ENCODE measurements at regions not wholly inside any gene's neighbourhood (a gene's known extent, or its start where the extent isn't known, plus 50 kb on each side); places are given as distances from the start of the nearest gene placed in this dataset.
"Not testable (repeated sequence)": the region's sequence is repeated elsewhere in the genome, so short reads cannot be mapped to it uniquely, and the experiment has no call there.

GRCh38 chr2:187180529-187180928, 267.5 kb downstream of the CALCRL start:
- DNase-seq (ENCODE audit: low read depth in 6 of 9, low spot score in 9 of 9) = no peak
- H3K27ac ChIP-seq (ENCODE audit: low read depth in 1 of 2, low read length in 1 of 2) = no peak overlapping the region
- no peaks in the 10 kb centered on the region for H3K27me3 ChIP-seq (ENCODE audit: control insufficient read depth in 2 of 2, insufficient read depth in 1 of 2, low read length in 1 of 2)
- no peaks in the 10 kb centered on the region for H3K36me3 ChIP-seq (ENCODE audit: control insufficient read depth in 2 of 2, insufficient read depth in 2 of 2, low read length in 1 of 2)
- no peaks in the 10 kb centered on the region for H3K4me1 ChIP-seq (ENCODE audit: control insufficient read depth in 2 of 2, insufficient read depth in 2 of 2, low read length in 2 of 2)
- H3K4me3 ChIP-seq (ENCODE audit: low read length in 2 of 2) = no peak overlapping the region
- H3K9me3 ChIP-seq (ENCODE audit: control insufficient read depth in 2 of 2, insufficient read depth in 1 of 2, low read length in 1 of 2) = no peaks in the 10 kb centered on the region
- 97% methylated on average over 3 of the region's 3 CpGs for WGBS

- H3K4me1 ChIP-seq (ENCODE audit: control insufficient read depth in 2 of 2, insufficient read depth in 2 of 2, low read length in 2 of 2); H3K27ac ChIP-seq (ENCODE audit: low read depth in 1 of 2, low read length in 1 of 2); H3K9me3 ChIP-seq (ENCODE audit: control insufficient read depth in 2 of 2, insufficient read depth in 1 of 2, low read length in 1 of 2); H3K4me3 ChIP-seq (ENCODE audit: low read length in 2 of 2); H3K36me3 ChIP-seq (ENCODE audit: control insufficient read depth in 2 of 2, insufficient read depth in 2 of 2, low read length in 1 of 2); DNase-seq (ENCODE audit: low read depth in 6 of 9, low spot score in 9 of 9); H3K27me3 ChIP-seq (ENCODE audit: control insufficient read depth in 2 of 2, insufficient read depth in 1 of 2, low read length in 1 of 2): not testable (repeated sequence)
- WGBS = 88% methylated on average over 3 of the region's 3 CpGs
Measured at GRCh38 chr2:187178876-187179275, 269.2 kb downstream of the CALCRL start.

GRCh38 chr2:187177253-187177652, 270.8 kb downstream of the CALCRL start:
- no peak for DNase-seq (ENCODE audit: low read depth in 6 of 9, low spot score in 9 of 9)
- H3K4me1 ChIP-seq (ENCODE audit: control insufficient read depth in 2 of 2, insufficient read depth in 2 of 2, low read length in 2 of 2) = no peaks in the 10 kb centered on the region
- WGBS = 95% methylated on average over 10 of the region's 10 CpGs
- no peak overlapping the region for H3K27ac ChIP-seq (ENCODE audit: low read depth in 1 of 2, low read length in 1 of 2)
- no peaks in the 10 kb centered on the region for H3K9me3 ChIP-seq (ENCODE audit: control insufficient read depth in 2 of 2, insufficient read depth in 1 of 2, low read length in 1 of 2)
- H3K4me3 ChIP-seq (ENCODE audit: low read length in 2 of 2) = no peak overlapping the region
- no peaks in the 10 kb centered on the region for H3K27me3 ChIP-seq (ENCODE audit: control insufficient read depth in 2 of 2, insufficient read depth in 1 of 2, low read length in 1 of 2)
- H3K36me3 ChIP-seq (ENCODE audit: control insufficient read depth in 2 of 2, insufficient read depth in 2 of 2, low read length in 1 of 2) = no peaks in the 10 kb centered on the region

- Histone ChIP-seq H3K27ac (ENCODE audit: low read depth in 1 of 2, low read length in 1 of 2) (no peak overlapping the region), H3K9me3 (ENCODE audit: control insufficient read depth in 2 of 2, insufficient read depth in 1 of 2, low read length in 1 of 2) (no peaks in the 10 kb centered on the region), H3K4me3 (ENCODE audit: low read length in 2 of 2) (no peak overlapping the region), H3K4me1 (ENCODE audit: control insufficient read depth in 2 of 2, insufficient read depth in 2 of 2, low read length in 2 of 2) (no peaks in the 10 kb centered on the region), H3K27me3 (ENCODE audit: control insufficient read depth in 2 of 2, insufficient read depth in 1 of 2, low read length in 1 of 2) (no peaks in the 10 kb centered on the region), H3K36me3 (ENCODE audit: control insufficient read depth in 2 of 2, insufficient read depth in 2 of 2, low read length in 1 of 2) (no peaks in the 10 kb centered on the region)
- peak in 1 of 9 donors; percentile 10 for DNase-seq (ENCODE audit: low read depth in 6 of 9, low spot score in 9 of 9)
- 98% methylated on average over 1 of the region's 1 CpG for WGBS
Measured at GRCh38 chr2:187174582-187174981, 273.5 kb downstream of the CALCRL start.

- Histone ChIP-seq H3K9me3 (ENCODE audit: control insufficient read depth in 2 of 2, insufficient read depth in 1 of 2, low read length in 1 of 2) (no peaks in the 10 kb centered on the region), H3K4me3 (ENCODE audit: low read length in 2 of 2) (no peak overlapping the region), H3K27me3 (ENCODE audit: control insufficient read depth in 2 of 2, insufficient read depth in 1 of 2, low read length in 1 of 2) (no peaks in the 10 kb centered on the region), H3K4me1 (ENCODE audit: control insufficient read depth in 2 of 2, insufficient read depth in 2 of 2, low read length in 2 of 2) (no peaks in the 10 kb centered on the region), H3K36me3 (ENCODE audit: control insufficient read depth in 2 of 2, insufficient read depth in 2 of 2, low read length in 1 of 2) (no peaks in the 10 kb centered on the region), H3K27ac (ENCODE audit: low read depth in 1 of 2, low read length in 1 of 2) (no peak overlapping the region)
- WGBS = 64% methylated on average over 3 of the region's 3 CpGs
- no peak for DNase-seq (ENCODE audit: low read depth in 6 of 9, low spot score in 9 of 9)
Measured at GRCh38 chr2:187171318-187171717, 276.7 kb downstream of the CALCRL start.

- no peaks in the 10 kb centered on the region for H3K36me3 ChIP-seq (ENCODE audit: control insufficient read depth in 2 of 2, insufficient read depth in 2 of 2, low read length in 1 of 2)
- no peaks in the 10 kb centered on the region for H3K27me3 ChIP-seq (ENCODE audit: control insufficient read depth in 2 of 2, insufficient read depth in 1 of 2, low read length in 1 of 2)
- H3K4me3 ChIP-seq (ENCODE audit: low read length in 2 of 2) = no peak overlapping the region
- no peaks in the 10 kb centered on the region for H3K9me3 ChIP-seq (ENCODE audit: control insufficient read depth in 2 of 2, insufficient read depth in 1 of 2, low read length in 1 of 2)
- no peak overlapping the region for H3K27ac ChIP-seq (ENCODE audit: low read depth in 1 of 2, low read length in 1 of 2)
- DNase-seq (ENCODE audit: low read depth in 6 of 9, low spot score in 9 of 9) = no peak
- 93% methylated on average over 3 of the region's 3 CpGs for WGBS
- no peaks in the 10 kb centered on the region for H3K4me1 ChIP-seq (ENCODE audit: control insufficient read depth in 2 of 2, insufficient read depth in 2 of 2, low read length in 2 of 2)
Measured at GRCh38 chr2:187169864-187170263, 278.2 kb downstream of the CALCRL start.

- 28% methylated on average over 4 of the region's 4 CpGs for WGBS
- Histone ChIP-seq H3K36me3 (ENCODE audit: control insufficient read depth in 2 of 2, insufficient read depth in 2 of 2, low read length in 1 of 2) (no peaks in the 10 kb centered on the region), H3K4me1 (ENCODE audit: control insufficient read depth in 2 of 2, insufficient read depth in 2 of 2, low read length in 2 of 2) (no peaks in the 10 kb centered on the region), H3K27ac (ENCODE audit: low read depth in 1 of 2, low read length in 1 of 2) (no peak overlapping the region), H3K4me3 (ENCODE audit: low read length in 2 of 2) (no peak overlapping the region), H3K27me3 (ENCODE audit: control insufficient read depth in 2 of 2, insufficient read depth in 1 of 2, low read length in 1 of 2) (no peaks in the 10 kb centered on the region), H3K9me3 (ENCODE audit: control insufficient read depth in 2 of 2, insufficient read depth in 1 of 2, low read length in 1 of 2) (no peaks in the 10 kb centered on the region)
- peak in 1 of 9 donors; percentile 29 for DNase-seq (ENCODE audit: low read depth in 6 of 9, low spot score in 9 of 9)
Measured at GRCh38 chr2:187168720-187169713, 279.0 kb downstream of the CALCRL start.

- 98% methylated on average over 4 of the region's 4 CpGs for WGBS
- DNase-seq (ENCODE audit: low read depth in 6 of 9, low spot score in 9 of 9) = no peak
- no peak overlapping the region for H3K4me3 ChIP-seq (ENCODE audit: low read length in 2 of 2)
- H3K9me3 ChIP-seq (ENCODE audit: control insufficient read depth in 2 of 2, insufficient read depth in 1 of 2, low read length in 1 of 2) = no peaks in the 10 kb centered on the region
- no peaks in the 10 kb centered on the region for H3K36me3 ChIP-seq (ENCODE audit: control insufficient read depth in 2 of 2, insufficient read depth in 2 of 2, low read length in 1 of 2)
- no peaks in the 10 kb centered on the region for H3K27me3 ChIP-seq (ENCODE audit: control insufficient read depth in 2 of 2, insufficient read depth in 1 of 2, low read length in 1 of 2)
- H3K4me1 ChIP-seq (ENCODE audit: control insufficient read depth in 2 of 2, insufficient read depth in 2 of 2, low read length in 2 of 2) = no peaks in the 10 kb centered on the region
- no peak overlapping the region for H3K27ac ChIP-seq (ENCODE audit: low read depth in 1 of 2, low read length in 1 of 2)
Measured at GRCh38 chr2:187167491-187167890, 280.6 kb downstream of the CALCRL start.

GRCh38 chr2:187165936-187166610, 282.0 kb downstream of the CALCRL start:
- 89% methylated on average over 1 of the region's 1 CpG for WGBS
- no peak for DNase-seq (ENCODE audit: low read depth in 6 of 9, low spot score in 9 of 9)
- Histone ChIP-seq H3K27ac (ENCODE audit: low read depth in 1 of 2, low read length in 1 of 2) (no peak overlapping the region), H3K36me3 (ENCODE audit: control insufficient read depth in 2 of 2, insufficient read depth in 2 of 2, low read length in 1 of 2) (no peaks in the 10 kb centered on the region), H3K4me1 (ENCODE audit: control insufficient read depth in 2 of 2, insufficient read depth in 2 of 2, low read length in 2 of 2) (no peaks in the 10 kb centered on the region), H3K4me3 (ENCODE audit: low read length in 2 of 2) (no peak overlapping the region), H3K27me3 (ENCODE audit: control insufficient read depth in 2 of 2, insufficient read depth in 1 of 2, low read length in 1 of 2) (no peaks in the 10 kb centered on the region), H3K9me3 (ENCODE audit: control insufficient read depth in 2 of 2, insufficient read depth in 1 of 2, low read length in 1 of 2) (no peaks in the 10 kb centered on the region)

Measured in thymus (tissue), 11 donors.